ENCODE measurements at regions not wholly inside any gene's neighbourhood (a gene's known extent, or its start where the extent isn't known, plus 50 kb on each side); places are given as distances from the start of the nearest gene placed in this dataset.

DNA sequence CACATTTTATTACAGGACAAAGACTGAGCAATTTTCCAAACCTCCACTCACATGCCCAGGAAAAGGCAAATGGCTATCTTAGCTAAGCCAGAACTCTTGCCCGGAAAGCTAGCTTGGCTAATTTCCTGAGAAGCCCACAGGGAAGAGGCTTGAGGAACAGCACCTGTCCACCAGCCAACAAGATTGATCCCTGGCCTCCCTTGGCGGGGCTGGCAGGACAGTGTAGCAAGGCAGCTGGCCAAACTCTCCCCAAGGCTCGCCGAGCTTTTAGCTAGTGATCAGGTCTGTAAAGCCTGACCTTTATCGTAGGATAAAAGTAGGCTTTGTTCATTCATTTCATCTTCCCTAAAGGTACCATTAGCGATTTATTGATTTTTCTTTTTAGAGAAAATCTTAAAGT is 101.4 kb downstream of the UQCRFS1 start:
- TF ChIP-seq, protein P1, sequence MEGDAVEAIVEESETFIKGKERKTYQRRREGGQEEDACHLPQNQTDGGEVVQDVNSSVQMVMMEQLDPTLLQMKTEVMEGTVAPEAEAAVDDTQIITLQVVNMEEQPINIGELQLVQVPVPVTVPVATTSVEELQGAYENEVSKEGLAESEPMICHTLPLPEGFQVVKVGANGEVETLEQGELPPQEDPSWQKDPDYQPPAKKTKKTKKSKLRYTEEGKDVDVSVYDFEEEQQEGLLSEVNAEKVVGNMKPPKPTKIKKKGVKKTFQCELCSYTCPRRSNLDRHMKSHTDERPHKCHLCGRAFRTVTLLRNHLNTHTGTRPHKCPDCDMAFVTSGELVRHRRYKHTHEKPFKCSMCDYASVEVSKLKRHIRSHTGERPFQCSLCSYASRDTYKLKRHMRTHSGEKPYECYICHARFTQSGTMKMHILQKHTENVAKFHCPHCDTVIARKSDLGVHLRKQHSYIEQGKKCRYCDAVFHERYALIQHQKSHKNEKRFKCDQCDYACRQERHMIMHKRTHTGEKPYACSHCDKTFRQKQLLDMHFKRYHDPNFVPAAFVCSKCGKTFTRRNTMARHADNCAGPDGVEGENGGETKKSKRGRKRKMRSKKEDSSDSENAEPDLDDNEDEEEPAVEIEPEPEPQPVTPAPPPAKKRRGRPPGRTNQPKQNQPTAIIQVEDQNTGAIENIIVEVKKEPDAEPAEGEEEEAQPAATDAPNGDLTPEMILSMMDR (conservative IDR thresholded peaks at IDR 0.05; ENCODE audit: low read length), result no peak
- no peak for TF ChIP-seq EZH2phosphoT487 (IDR thresholded peaks at IDR 0.05; ENCODE audit: borderline replicate concordance)

DNA sequence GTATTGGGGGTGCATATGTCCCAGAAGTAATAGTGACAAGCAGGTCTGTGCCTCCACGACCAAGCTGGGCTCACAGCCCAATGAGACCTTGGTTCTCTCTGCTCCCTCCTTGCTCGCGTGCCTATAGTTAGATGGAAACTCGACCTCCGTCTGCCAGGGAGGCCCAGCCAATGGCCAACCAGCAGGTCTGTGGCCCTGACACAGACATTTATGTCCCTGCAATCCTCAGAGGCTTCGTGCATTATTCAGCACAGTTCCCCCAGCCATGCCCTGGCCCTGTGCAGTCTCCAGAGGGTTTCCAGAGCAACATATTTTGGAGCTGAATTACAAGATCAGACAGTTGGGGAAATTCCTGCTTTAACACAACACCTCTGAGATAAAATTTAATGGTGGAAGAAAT is 105.1 kb downstream of the UQCRFS1 start:
- Histone ChIP-seq H3K9me3 (ENCODE audit: insufficient read depth, low read depth, low read length) (peaks cover 17% of the 10 kb centered on the region; the same call in 1 of the 2 replicates), H3K79me2 (ENCODE audit: insufficient read depth, low read length) (no peaks in the 10 kb centered on the region), H3K4me2 (ENCODE audit: low read depth, low read length, poor library complexity, severe bottlenecking) (no peak overlapping the region), H3K9me2 (replicated peaks; ENCODE audit: low read depth, low read length) (no peaks in the 10 kb centered on the region), H3K9ac (ENCODE audit: low read depth, low read length, poor library complexity, severe bottlenecking) (no peak overlapping the region), H3F3A (ENCODE audit: low read depth) (no peaks in the 10 kb centered on the region), H3K4me3 (ENCODE audit: low read length, poor library complexity, severe bottlenecking) (no peak overlapping the region), H3K27me3 (ENCODE audit: insufficient read depth, low read length, poor library complexity, severe bottlenecking) (no peaks in the 10 kb centered on the region), H3K36me3 (ENCODE audit: insufficient read depth, low read length) (no peaks in the 10 kb centered on the region), H2AFZ (ENCODE audit: low read length) (no peak overlapping the region), H3K4me1 (ENCODE audit: insufficient read depth, low read length, poor library complexity, severe bottlenecking) (no peaks in the 10 kb centered on the region), H4K20me1 (ENCODE audit: insufficient read depth, low read length, poor library complexity, severe bottlenecking) (no peaks in the 10 kb centered on the region)
- TF ChIP-seq, protein P1 (conservative IDR thresholded peaks at IDR 0.05; ENCODE audit: low read length), result no peak
- TF ChIP-seq EZH2phosphoT487 (IDR thresholded peaks at IDR 0.05; ENCODE audit: borderline replicate concordance), result no peak

More for the DNA sequence above, 101.4 kb downstream of the UQCRFS1 start:
- H3K4me2 ChIP-seq (ENCODE audit: low read depth, low read length, poor library complexity, severe bottlenecking), result no peak overlapping the region
- no peaks in the 10 kb centered on the region for H3K79me2 ChIP-seq (ENCODE audit: insufficient read depth, low read length)
- no peak overlapping the region for H3K9ac ChIP-seq (ENCODE audit: low read depth, low read length, poor library complexity, severe bottlenecking)
- no peaks in the 10 kb centered on the region for H3K36me3 ChIP-seq (ENCODE audit: insufficient read depth, low read length)
- no peak overlapping the region for H2AFZ ChIP-seq (ENCODE audit: low read length)
- no peaks in the 10 kb centered on the region for H4K20me1 ChIP-seq (ENCODE audit: insufficient read depth, low read length, poor library complexity, severe bottlenecking)
- H3K9me2 ChIP-seq (replicated peaks; ENCODE audit: low read depth, low read length), result no peaks in the 10 kb centered on the region
- peaks cover 7% of the 10 kb centered on the region; the same call in 1 of the 2 replicates for H3K9me3 ChIP-seq (ENCODE audit: insufficient read depth, low read depth, low read length)
- H3K4me1 ChIP-seq (ENCODE audit: insufficient read depth, low read length, poor library complexity, severe bottlenecking), result no peaks in the 10 kb centered on the region
- no peaks in the 10 kb centered on the region for H3F3A ChIP-seq (ENCODE audit: low read depth)
- H3K4me3 ChIP-seq (ENCODE audit: low read length, poor library complexity, severe bottlenecking), result no peak overlapping the region
- no peaks in the 10 kb centered on the region for H3K27me3 ChIP-seq (ENCODE audit: insufficient read depth, low read length, poor library complexity, severe bottlenecking)

DNA sequence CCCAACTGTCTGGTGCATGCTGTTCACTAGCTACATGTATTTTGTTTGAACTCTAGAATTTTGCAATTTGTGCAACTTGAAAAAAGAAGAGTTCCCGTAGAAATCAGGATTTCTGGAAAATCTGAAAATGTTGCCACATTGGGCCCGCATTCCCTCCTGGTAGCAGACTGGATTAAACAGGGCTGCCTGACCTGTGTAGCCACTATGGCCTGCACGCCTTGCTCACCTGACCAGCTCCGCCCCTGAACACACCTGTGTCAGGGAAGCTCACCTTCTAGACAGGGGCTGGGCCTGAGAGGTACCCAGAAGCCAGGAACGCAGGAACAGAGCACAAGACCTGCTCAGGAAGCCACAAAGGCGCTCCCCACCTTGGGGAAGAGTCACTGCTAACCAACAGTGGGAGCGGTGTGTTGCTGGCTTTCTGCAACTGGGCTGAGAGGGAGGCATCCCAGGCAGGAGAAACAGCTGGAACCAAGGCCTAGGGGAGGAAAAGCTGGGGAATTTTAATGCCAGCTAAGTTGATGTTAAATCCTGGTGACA is 106.5 kb downstream of the UQCRFS1 start:
- H3K4me2 ChIP-seq (ENCODE audit: low read depth, low read length, poor library complexity, severe bottlenecking), result no peak overlapping the region
- no peak for TF ChIP-seq EZH2phosphoT487 (IDR thresholded peaks at IDR 0.05; ENCODE audit: borderline replicate concordance)
- TF ChIP-seq, protein P1 (conservative IDR thresholded peaks at IDR 0.05; ENCODE audit: low read length), result no peak
- H3K9me2 ChIP-seq (replicated peaks; ENCODE audit: low read depth, low read length), result no peaks in the 10 kb centered on the region
- no peaks in the 10 kb centered on the region for H3K4me1 ChIP-seq (ENCODE audit: insufficient read depth, low read length, poor library complexity, severe bottlenecking)
- H4K20me1 ChIP-seq (ENCODE audit: insufficient read depth, low read length, poor library complexity, severe bottlenecking), result no peaks in the 10 kb centered on the region
- H3K4me3 ChIP-seq (ENCODE audit: low read length, poor library complexity, severe bottlenecking), result no peak overlapping the region
- no peaks in the 10 kb centered on the region for H3K27me3 ChIP-seq (ENCODE audit: insufficient read depth, low read length, poor library complexity, severe bottlenecking)
- peaks cover 17% of the 10 kb centered on the region; the same call in 1 of the 2 replicates for H3K9me3 ChIP-seq (ENCODE audit: insufficient read depth, low read depth, low read length)
- H3K9ac ChIP-seq (ENCODE audit: low read depth, low read length, poor library complexity, severe bottlenecking), result no peak overlapping the region
- no peaks in the 10 kb centered on the region for H3F3A ChIP-seq (ENCODE audit: low read depth)
- H3K79me2 ChIP-seq (ENCODE audit: insufficient read depth, low read length), result no peaks in the 10 kb centered on the region
- H3K36me3 ChIP-seq (ENCODE audit: insufficient read depth, low read length), result no peaks in the 10 kb centered on the region
- no peak overlapping the region for H2AFZ ChIP-seq (ENCODE audit: low read length)

Measured in Loucy (cell line).